Thyroid gland (tissue), 4 donors: ENCODE measurements at regions not wholly inside any gene's neighbourhood (a gene's known extent, or its start where the extent isn't known, plus 50 kb on each side); places are given as distances from the start of the nearest gene placed in this dataset.

ENCODE experiments used
- POLR2A ChIP-seq, 2 donors: fragments of 450-650 bp; IDR thresholded peaks; one replicate each; pipeline ENCODE4 v1.6.1; 2017; ENCODE audit warnings: antibody characterized with exemption in 2 of 2, mild to moderate bottlenecking in 2 of 2, moderate library complexity in 1 of 2
- TF ChIP-seq, protein P1 (sequence below), 6 experiments: fragments of 200-600 bp in 3 of 6; fragments of 450-650 bp in 3 of 6; sonication (generic) in 3 of 6; IDR thresholded peaks; one replicate each; pipeline ENCODE4 v1.5.1; 2016 to 2019; ENCODE audit warnings: antibody characterized with exemption in 6 of 6, mild to moderate bottlenecking in 2 of 6, inconsistent platforms in 1 of 6, moderate library complexity in 1 of 6

DNA sequence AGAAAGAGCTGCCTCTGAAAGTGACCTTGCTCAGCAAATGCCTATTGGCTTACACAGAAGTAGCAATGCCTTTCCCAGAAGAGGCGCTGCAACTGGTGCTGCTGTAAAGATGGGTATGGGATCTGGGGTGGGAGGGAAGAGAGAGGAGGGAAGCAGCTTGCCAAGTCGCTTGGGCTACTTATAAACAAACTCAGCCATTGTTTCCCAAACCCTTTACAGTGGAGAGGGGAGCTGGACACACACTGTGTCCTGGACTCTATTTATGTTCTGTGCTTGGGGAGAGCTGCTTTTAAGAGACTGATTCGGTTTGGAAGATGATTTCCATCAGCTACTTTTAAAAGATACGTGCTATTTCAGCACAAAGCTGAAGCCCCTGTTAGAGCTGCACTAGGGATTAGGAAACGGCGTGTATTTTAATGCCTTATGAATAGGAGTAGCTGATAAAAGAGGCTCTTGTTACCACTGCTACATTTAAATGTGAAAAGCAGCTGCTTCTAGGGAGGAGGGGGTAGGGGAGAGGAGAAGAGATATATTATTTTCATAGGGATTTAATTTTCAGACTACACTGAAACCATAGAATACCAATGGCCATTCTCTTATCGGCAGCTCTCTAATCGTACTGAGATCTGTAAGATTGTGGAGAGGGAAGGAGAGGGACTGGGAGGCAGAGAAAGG, 440.6 kb downstream of the MCTP2 start:
- TF ChIP-seq, protein P1, sequence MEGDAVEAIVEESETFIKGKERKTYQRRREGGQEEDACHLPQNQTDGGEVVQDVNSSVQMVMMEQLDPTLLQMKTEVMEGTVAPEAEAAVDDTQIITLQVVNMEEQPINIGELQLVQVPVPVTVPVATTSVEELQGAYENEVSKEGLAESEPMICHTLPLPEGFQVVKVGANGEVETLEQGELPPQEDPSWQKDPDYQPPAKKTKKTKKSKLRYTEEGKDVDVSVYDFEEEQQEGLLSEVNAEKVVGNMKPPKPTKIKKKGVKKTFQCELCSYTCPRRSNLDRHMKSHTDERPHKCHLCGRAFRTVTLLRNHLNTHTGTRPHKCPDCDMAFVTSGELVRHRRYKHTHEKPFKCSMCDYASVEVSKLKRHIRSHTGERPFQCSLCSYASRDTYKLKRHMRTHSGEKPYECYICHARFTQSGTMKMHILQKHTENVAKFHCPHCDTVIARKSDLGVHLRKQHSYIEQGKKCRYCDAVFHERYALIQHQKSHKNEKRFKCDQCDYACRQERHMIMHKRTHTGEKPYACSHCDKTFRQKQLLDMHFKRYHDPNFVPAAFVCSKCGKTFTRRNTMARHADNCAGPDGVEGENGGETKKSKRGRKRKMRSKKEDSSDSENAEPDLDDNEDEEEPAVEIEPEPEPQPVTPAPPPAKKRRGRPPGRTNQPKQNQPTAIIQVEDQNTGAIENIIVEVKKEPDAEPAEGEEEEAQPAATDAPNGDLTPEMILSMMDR (IDR thresholded peaks at IDR 0.05) = no peak
- no peak for TF ChIP-seq POLR2A (IDR thresholded peaks at IDR 0.05)
